ENCODE measurements at regions not wholly inside any gene's neighbourhood (a gene's known extent, or its start where the extent isn't known, plus 50 kb on each side); places are given as distances from the start of the nearest gene placed in this dataset.

DNA sequence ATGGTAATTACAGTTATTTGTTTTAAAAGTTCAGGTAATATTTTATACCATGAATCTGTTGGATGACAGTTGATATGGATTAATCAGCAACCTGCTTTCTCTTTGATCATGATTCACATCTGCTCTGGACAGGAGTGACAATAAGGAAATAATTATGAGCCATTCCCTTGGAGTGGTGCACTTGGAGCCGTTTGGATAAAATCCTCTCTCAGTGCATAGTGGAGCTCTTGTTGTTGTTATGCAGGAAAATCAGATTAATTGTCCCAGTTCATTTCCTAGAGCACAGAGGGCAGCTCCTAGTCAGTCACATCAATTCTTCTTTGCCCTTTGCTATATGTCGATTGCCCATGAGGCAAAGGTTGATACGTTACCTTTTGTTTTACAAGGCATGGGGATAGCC, 668.3 kb upstream of the NR3C2 start (continued):
- TF ChIP-seq, protein P1, sequence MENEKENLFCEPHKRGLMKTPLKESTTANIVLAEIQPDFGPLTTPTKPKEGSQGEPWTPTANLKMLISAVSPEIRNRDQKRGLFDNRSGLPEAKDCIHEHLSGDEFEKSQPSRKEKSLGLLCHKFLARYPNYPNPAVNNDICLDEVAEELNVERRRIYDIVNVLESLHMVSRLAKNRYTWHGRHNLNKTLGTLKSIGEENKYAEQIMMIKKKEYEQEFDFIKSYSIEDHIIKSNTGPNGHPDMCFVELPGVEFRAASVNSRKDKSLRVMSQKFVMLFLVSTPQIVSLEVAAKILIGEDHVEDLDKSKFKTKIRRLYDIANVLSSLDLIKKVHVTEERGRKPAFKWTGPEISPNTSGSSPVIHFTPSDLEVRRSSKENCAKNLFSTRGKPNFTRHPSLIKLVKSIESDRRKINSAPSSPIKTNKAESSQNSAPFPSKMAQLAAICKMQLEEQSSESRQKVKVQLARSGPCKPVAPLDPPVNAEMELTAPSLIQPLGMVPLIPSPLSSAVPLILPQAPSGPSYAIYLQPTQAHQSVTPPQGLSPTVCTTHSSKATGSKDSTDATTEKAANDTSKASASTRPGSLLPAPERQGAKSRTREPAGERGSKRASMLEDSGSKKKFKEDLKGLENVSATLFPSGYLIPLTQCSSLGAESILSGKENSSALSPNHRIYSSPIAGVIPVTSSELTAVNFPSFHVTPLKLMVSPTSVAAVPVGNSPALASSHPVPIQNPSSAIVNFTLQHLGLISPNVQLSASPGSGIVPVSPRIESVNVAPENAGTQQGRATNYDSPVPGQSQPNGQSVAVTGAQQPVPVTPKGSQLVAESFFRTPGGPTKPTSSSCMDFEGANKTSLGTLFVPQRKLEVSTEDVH (IDR thresholded peaks at IDR 0.05; ENCODE audit: low read depth, partially characterized antibody) = no peak
- TF ChIP-seq STAT1 (conservative IDR thresholded peaks at IDR 0.05) = no peak
- no peak for TF ChIP-seq NBN (IDR thresholded peaks at IDR 0.05)
- no peak for TF ChIP-seq ZNF217 (IDR thresholded peaks at IDR 0.05)
- TF ChIP-seq POLR2AphosphoS5 (IDR thresholded peaks at IDR 0.05; ENCODE audit: low read length) = no peak
- TF ChIP-seq, protein P2, sequence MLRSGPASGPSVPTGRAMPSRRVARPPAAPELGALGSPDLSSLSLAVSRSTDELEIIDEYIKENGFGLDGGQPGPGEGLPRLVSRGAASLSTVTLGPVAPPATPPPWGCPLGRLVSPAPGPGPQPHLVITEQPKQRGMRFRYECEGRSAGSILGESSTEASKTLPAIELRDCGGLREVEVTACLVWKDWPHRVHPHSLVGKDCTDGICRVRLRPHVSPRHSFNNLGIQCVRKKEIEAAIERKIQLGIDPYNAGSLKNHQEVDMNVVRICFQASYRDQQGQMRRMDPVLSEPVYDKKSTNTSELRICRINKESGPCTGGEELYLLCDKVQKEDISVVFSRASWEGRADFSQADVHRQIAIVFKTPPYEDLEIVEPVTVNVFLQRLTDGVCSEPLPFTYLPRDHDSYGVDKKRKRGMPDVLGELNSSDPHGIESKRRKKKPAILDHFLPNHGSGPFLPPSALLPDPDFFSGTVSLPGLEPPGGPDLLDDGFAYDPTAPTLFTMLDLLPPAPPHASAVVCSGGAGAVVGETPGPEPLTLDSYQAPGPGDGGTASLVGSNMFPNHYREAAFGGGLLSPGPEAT (IDR thresholded peaks at IDR 0.05; ENCODE audit: low read depth) = no peak

DNA sequence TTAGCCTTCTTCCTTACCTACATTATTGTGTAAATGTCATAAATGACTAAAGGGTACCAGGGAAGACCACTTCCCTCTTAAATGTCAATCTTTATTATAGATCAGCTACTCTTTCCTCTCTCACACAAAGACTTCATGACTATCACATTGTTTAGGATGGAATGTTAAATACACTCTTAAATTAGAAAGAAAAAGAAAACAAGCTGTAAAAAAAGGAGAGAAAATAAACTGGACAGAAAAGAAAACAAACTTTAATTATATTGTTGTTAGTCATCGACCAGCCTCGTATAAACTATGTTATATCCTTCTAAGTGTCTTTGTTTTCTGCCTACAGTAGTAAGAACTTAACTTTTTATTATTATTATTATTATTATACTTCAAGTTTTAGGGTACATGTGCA, 666.4 kb upstream of the NR3C2 start:
- Histone ChIP-seq H3K27me3 (replicated peaks in 1 of 2; ENCODE audit: control insufficient read depth in 2 of 2, insufficient read depth in 2 of 2, low read length in 1 of 2) (no peaks in the 10 kb centered on the region), H3K4me3 (no peak overlapping the region), H3K36me3 (ENCODE audit: control insufficient read depth in 2 of 2, insufficient read depth in 2 of 2, low read length in 1 of 2) (no peaks in the 10 kb centered on the region), H3K79me2 (ENCODE audit: control insufficient read depth, insufficient read depth, low read length) (no peaks in the 10 kb centered on the region), H2AFZ (ENCODE audit: control insufficient read depth, low read depth, low read length) (no peak overlapping the region), H3K9ac (ENCODE audit: control insufficient read depth, insufficient read depth, low read length) (no peak overlapping the region), H4K20me1 (ENCODE audit: control insufficient read depth, insufficient read depth) (no peaks in the 10 kb centered on the region), H3K9me3 (replicated peaks; ENCODE audit: control insufficient read depth, insufficient read depth, low read length) (no peaks in the 10 kb centered on the region), H3K4me2 (ENCODE audit: control insufficient read depth, insufficient read depth) (no peak overlapping the region), H3K27ac (ENCODE audit: control insufficient read depth, insufficient read depth) (no peak overlapping the region), H3K4me1 (ENCODE audit: control insufficient read depth, insufficient read depth, low read length) (no peaks in the 10 kb centered on the region)
- intact Hi-C loops (cut with micrococcal nuclease; ENCODE audit: unreplicated experiment) (no loop called here), in situ Hi-C loops (cut with MboI) (no loop called here)
- CTCF ChIA-PET = no interaction called here
- POLR2A ChIA-PET = no interaction called here
- WGBS (ENCODE audit: insufficient coverage, insufficient replicate concordance, low lambda C conversion rate, missing lambda C conversion rate) = 0% methylated on average over 2 of the region's 2 CpGs
- SMC1A ChIA-PET (ENCODE audit: uncharacterized antibody, unreplicated experiment) = no interaction called here
- no peak for DNase-seq (ENCODE audit: low read depth, low spot score)
- FAIRE-seq = no peak
- RAD21 ChIA-PET (ENCODE audit: unreplicated experiment) = no interaction called here
- no peak for ATAC-seq
- BruUV-seq (replicated peaks) = no TSS peak
- TF ChIP-seq ZZZ3 (IDR thresholded peaks at IDR 0.05; ENCODE audit: control insufficient read depth, insufficient read length, low read depth) (no peak), NR2F1 (conservative IDR thresholded peaks at IDR 0.05) (no peak), ASH2L (IDR thresholded peaks at IDR 0.05; ENCODE audit: borderline replicate concordance, low read depth) (no peak), SP1 (IDR thresholded peaks at IDR 0.05; ENCODE audit: low read depth, low read length) (no peak), KAT2A (conservative IDR thresholded peaks at IDR 0.05; ENCODE audit: control insufficient read depth, low read depth, low read length) (no peak), SIN3A (IDR thresholded peaks at IDR 0.05; ENCODE audit: low read depth, low read length) (no peak), ZNF274 (IDR thresholded peaks at IDR 0.05; ENCODE audit: insufficient read depth, insufficient read length) (no peak), MTA2 (IDR thresholded peaks at IDR 0.05; ENCODE audit: low read depth) (no peak), LARP7 (IDR thresholded peaks at IDR 0.05) (no peak), HDGF (IDR thresholded peaks at IDR 0.05) (no peak)
- TF ChIP-seq, protein P3, sequence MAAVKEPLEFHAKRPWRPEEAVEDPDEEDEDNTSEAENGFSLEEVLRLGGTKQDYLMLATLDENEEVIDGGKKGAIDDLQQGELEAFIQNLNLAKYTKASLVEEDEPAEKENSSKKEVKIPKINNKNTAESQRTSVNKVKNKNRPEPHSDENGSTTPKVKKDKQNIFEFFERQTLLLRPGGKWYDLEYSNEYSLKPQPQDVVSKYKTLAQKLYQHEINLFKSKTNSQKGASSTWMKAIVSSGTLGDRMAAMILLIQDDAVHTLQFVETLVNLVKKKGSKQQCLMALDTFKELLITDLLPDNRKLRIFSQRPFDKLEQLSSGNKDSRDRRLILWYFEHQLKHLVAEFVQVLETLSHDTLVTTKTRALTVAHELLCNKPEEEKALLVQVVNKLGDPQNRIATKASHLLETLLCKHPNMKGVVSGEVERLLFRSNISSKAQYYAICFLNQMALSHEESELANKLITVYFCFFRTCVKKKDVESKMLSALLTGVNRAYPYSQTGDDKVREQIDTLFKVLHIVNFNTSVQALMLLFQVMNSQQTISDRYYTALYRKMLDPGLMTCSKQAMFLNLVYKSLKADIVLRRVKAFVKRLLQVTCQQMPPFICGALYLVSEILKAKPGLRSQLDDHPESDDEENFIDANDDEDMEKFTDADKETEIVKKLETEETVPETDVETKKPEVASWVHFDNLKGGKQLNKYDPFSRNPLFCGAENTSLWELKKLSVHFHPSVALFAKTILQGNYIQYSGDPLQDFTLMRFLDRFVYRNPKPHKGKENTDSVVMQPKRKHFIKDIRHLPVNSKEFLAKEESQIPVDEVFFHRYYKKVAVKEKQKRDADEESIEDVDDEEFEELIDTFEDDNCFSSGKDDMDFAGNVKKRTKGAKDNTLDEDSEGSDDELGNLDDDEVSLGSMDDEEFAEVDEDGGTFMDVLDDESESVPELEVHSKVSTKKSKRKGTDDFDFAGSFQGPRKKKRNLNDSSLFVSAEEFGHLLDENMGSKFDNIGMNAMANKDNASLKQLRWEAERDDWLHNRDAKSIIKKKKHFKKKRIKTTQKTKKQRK (IDR thresholded peaks at IDR 0.05; ENCODE audit: low read depth, low read length) = no peak
- TF ChIP-seq, protein P4, sequence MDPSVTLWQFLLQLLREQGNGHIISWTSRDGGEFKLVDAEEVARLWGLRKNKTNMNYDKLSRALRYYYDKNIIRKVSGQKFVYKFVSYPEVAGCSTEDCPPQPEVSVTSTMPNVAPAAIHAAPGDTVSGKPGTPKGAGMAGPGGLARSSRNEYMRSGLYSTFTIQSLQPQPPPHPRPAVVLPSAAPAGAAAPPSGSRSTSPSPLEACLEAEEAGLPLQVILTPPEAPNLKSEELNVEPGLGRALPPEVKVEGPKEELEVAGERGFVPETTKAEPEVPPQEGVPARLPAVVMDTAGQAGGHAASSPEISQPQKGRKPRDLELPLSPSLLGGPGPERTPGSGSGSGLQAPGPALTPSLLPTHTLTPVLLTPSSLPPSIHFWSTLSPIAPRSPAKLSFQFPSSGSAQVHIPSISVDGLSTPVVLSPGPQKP (IDR thresholded peaks at IDR 0.05; ENCODE audit: low read depth, low read length) = no peak

All from GM12878 (cell line).